NT2/D1 (cell line): ENCODE measurements at regions not wholly inside any gene's neighbourhood (a gene's known extent, or its start where the extent isn't known, plus 50 kb on each side); places are given as distances from the start of the nearest gene placed in this dataset.

Source experiments
- YY1 ChIP-seq: IDR thresholded peaks from 2 replicates; pipeline ENCODE4 v1.6.1; 2011; ENCODE audit not compliant: insufficient read length, insufficient read depth
- ZNF274 ChIP-seq: IDR thresholded peaks from 2 replicates; pipeline ENCODE4 v1.6.1; 2011; ENCODE audit warnings: mild to moderate bottlenecking, low read depth, low read length

DNA sequence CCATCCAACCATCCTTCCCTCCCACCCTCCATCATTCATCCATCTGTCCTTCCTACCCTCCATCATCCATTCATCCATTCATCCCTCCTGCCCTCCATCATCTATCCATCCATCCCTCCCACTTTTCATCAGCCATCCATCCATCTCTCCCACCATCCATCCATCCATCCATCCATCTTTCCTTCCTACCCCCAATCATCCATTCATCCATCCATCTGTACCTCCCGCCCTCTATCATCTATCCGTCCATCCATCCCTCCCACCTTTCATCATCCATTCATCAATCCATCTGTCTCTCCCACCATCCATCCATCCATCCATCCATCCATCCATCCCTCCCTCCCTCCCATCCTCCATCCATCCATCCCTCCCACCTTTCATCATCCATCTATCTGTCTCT, 968.8 kb downstream of the BRD1 start:
- TF ChIP-seq ZNF274 (no peak), YY1 (no peak)
